Stimulated activated effector memory CD8-positive, alpha-beta T cell treated with anti-CD3 and anti-CD28 coated beads, Interleukin-12 subunit alpha, Interleukin-12 subunit beta, amount 100 ng/mL, for 72 hours (primary cell): ENCODE measurements at regions not wholly inside any gene's neighbourhood (a gene's known extent, or its start where the extent isn't known, plus 50 kb on each side); places are given as distances from the start of the nearest gene placed in this dataset.

Experiments
- ATAC-seq: fragments of 150-1000 bp; cut with Tn5 transposase; 2 replicates; pipeline ENCODE4 v1.10.0; 2021
- DNase-seq, 2 donors: peaks; one replicate each; pipeline ENCODE4 v3.0.0; 2021 to 2022; ENCODE audit warnings: low spot score in 2 of 2
- H3K27ac Mint-ChIP-seq: one replicate; pipeline ENCODE4 v1.8.0; 2022; ENCODE audit warnings: mild to moderate bottlenecking, mixed read lengths
- H3K36me3 Mint-ChIP-seq: one replicate; pipeline ENCODE4 v1.8.0; 2022; ENCODE audit warnings: mild to moderate bottlenecking, mixed read lengths
- H3K4me1 Mint-ChIP-seq: one replicate; pipeline ENCODE4 v1.8.0; 2022; ENCODE audit warnings: mixed read lengths
- H3K4me3 Mint-ChIP-seq: one replicate; pipeline ENCODE4 v1.8.0; 2022; ENCODE audit warnings: mild to moderate bottlenecking, mixed read lengths
- H3K9me3 Mint-ChIP-seq: one replicate; pipeline ENCODE4 v1.8.0; 2022; ENCODE audit warnings: mixed read lengths

DNA sequence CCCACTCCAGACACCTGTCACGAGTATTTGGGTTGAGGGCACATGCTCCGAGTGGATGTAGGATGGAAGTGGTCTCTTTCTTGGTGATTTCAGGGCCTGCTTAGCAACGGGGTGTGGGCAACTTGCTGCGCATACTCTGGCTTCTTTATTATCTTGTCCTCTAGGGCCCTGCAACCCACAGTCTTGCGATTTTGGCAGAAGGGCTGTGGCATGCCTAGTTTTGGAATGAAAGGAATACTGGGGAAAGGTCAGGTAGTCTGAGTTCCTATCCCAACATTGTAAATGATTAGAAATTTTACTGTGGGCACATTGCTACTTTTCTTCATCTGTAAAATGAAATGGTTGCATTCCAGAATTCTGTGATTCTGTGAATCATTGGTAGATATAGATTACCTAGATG lies 74.3 kb downstream of the ACTBL2 start:
- Mint-ChIP-seq H3K36me3 (no peaks in the 10 kb centered on the region), H3K27ac (no peak overlapping the region), H3K4me3 (no peak overlapping the region), H3K9me3 (no peaks in the 10 kb centered on the region), H3K4me1 (no peaks in the 10 kb centered on the region)
- no peak for DNase-seq
- ATAC-seq: no peak

DNA sequence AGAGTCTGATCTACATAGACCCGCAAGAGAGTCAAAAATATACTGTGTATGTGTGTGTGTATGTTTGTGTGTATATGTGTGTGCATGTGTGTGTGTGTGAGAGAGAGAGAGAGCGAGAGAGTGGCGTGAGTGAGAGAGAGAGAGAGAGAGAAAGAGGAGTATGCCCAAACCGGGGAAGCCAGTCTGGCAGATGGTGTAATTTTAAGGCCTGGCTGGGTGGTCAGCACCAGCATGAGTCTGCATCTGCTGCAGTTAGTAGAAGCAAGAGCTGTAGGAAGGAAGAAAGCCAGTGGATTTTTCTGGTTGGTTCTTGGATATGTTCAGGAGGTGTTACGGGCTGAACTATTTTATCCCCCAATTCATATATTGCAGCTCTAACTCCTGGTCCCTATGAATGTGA lies 75.2 kb downstream of the ACTBL2 start:
- H3K4me1 Mint-ChIP-seq: no peaks in the 10 kb centered on the region
- no peaks in the 10 kb centered on the region for H3K9me3 Mint-ChIP-seq
- no peak for ATAC-seq
- DNase-seq: no peak
- no peaks in the 10 kb centered on the region for H3K36me3 Mint-ChIP-seq
- H3K4me3 Mint-ChIP-seq: no peak overlapping the region
- no peak overlapping the region for H3K27ac Mint-ChIP-seq

DNA sequence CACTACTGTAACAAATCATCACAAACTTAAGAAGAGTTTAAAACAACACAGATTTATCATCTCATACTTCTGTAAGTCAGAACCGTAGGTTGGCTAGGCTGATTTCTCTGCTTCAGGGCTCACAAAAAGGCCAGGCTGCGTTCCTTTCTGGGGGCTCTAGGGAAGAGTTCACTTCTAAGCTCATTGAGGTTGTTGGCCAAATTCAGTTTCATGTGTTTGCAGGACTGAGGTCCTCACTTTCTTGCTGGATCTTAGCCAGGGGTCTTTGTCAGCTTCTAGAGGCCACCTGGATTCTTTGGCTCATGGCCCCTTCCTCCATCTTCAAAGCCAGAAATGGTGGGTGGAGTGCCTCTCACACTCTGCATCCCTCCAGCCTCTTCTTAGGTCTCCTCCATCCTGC lies 76.0 kb downstream of the ACTBL2 start:
- no peaks in the 10 kb centered on the region for H3K4me1 Mint-ChIP-seq
- no peak overlapping the region for H3K27ac Mint-ChIP-seq
- no peaks in the 10 kb centered on the region for H3K36me3 Mint-ChIP-seq
- peak; percentile 13 for ATAC-seq
- no peak for DNase-seq
- H3K4me3 Mint-ChIP-seq: no peak overlapping the region
- no peaks in the 10 kb centered on the region for H3K9me3 Mint-ChIP-seq

GRCh38 chr5:57405984-57406383 lies 76.6 kb downstream of the ACTBL2 start:
- Mint-ChIP-seq H3K27ac (no peak overlapping the region), H3K9me3 (no peaks in the 10 kb centered on the region), H3K4me1 (no peaks in the 10 kb centered on the region), H3K36me3 (no peaks in the 10 kb centered on the region), H3K4me3 (no peak overlapping the region)
- ATAC-seq: no peak
- DNase-seq: no peak

- no peak for DNase-seq
- H3K27ac Mint-ChIP-seq: no peak overlapping the region
- H3K9me3 Mint-ChIP-seq: peaks cover 4% of the 10 kb centered on the region
- no peaks in the 10 kb centered on the region for H3K36me3 Mint-ChIP-seq
- ATAC-seq: no peak
- H3K4me1 Mint-ChIP-seq: no peaks in the 10 kb centered on the region
- no peak overlapping the region for H3K4me3 Mint-ChIP-seq
Observed at GRCh38 chr5:57402761-57403160, 79.8 kb downstream of the ACTBL2 start.

DNA sequence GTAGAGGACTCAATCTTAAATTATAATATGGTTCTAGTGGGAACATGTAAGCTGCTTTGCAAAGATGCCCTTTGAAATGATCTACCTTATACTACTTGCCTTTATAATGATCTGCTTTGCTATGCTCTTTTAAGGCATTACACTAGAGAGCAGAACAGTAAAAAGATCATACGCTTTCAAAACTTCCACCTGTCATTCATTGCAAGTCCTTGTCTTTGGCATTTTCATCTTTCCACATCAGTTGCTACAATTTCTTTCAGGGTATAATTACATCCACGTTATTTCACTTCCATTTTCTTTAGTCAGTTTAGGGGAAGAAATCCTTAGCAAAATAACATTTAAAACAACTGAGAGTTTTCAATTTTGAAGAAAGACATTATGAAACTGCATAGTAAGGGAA lies 80.3 kb downstream of the ACTBL2 start:
- ATAC-seq: no peak
- Mint-ChIP-seq H3K27ac (no peak overlapping the region), H3K4me1 (no peaks in the 10 kb centered on the region), H3K9me3 (peaks cover 4% of the 10 kb centered on the region), H3K4me3 (no peak overlapping the region), H3K36me3 (no peaks in the 10 kb centered on the region)
- no peak for DNase-seq

- ATAC-seq (no peak), DNase-seq (no peak)
- Mint-ChIP-seq H3K27ac (no peak overlapping the region), H3K4me3 (no peak overlapping the region), H3K4me1 (no peaks in the 10 kb centered on the region), H3K9me3 (peaks cover 4% of the 10 kb centered on the region), H3K36me3 (no peaks in the 10 kb centered on the region)
Observed at GRCh38 chr5:57398413-57399093, 84.1 kb downstream of the ACTBL2 start.

GRCh38 chr5:57396701-57397100 lies 85.9 kb downstream of the ACTBL2 start:
- Mint-ChIP-seq H3K27ac (no peak overlapping the region), H3K4me3 (no peak overlapping the region), H3K9me3 (peaks cover 4% of the 10 kb centered on the region), H3K36me3 (no peaks in the 10 kb centered on the region), H3K4me1 (no peaks in the 10 kb centered on the region)
- ATAC-seq (no peak), DNase-seq (no peak)

DNA sequence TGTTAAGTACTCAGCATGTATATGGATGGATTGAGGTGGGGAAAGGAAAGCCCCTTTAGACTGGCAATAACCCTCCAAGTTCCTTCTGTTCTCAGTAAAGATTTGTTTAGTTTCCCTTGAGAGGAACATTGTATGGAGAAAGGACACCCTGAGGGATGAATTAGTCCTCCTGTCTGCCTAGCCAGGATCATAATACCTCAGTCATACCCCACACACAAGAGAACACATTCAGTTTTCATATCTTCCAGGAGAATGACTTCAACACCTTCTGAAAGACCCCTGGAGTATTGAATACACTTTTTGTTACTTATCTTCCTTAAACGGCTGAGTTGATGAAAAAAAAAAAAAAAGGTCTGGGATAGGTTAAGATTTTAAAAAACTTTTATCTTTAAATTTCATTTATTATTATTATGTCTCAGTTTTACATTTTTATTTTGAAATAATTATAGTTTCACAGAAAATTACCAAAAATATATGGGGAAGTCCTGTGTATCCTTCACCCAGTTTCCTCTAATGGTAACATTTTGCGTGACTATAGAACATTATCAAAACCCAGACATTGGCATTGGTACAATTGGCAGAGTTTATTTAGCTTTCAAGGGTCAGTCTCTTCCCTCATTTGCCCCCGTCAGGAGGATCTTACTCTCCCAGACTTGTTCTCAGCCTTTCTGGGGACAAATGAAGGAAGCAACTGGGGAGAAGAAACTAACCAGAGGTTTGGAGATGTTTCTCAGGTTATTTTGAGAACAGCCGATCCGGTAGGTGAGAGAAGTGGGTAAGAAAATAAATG lies 88.0 kb downstream of the ACTBL2 start:
- Mint-ChIP-seq H3K4me1 (no peaks in the 10 kb centered on the region), H3K4me3 (no peak overlapping the region), H3K27ac (no peak overlapping the region), H3K36me3 (no peaks in the 10 kb centered on the region), H3K9me3 (peaks cover under 1% of the 10 kb centered on the region)
- ATAC-seq (no peak), DNase-seq (no peak)

DNA sequence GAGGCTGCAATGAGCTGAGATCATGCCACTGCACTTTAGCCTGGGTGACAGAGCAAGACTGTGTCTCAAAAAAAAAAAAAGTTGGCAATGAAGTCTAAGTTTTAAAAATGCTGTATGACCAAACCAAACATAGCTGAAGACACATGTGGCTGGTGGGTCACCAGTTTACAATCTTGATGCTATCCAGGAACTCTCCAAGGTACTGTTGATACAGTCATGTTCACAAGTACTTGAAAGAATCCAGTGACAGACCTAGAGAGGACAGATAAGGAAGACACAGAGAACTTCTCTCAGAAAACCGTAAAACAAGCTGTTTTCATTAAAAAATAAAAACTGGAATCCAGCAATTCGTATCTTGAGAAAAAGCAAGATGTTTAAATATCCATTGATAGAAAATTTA lies 95.7 kb downstream of the ACTBL2 start:
- H3K4me1 Mint-ChIP-seq: no peaks in the 10 kb centered on the region
- no peak for ATAC-seq
- H3K27ac Mint-ChIP-seq: no peak overlapping the region
- H3K36me3 Mint-ChIP-seq: no peaks in the 10 kb centered on the region
- no peak overlapping the region for H3K4me3 Mint-ChIP-seq
- DNase-seq: no peak
- no peaks in the 10 kb centered on the region for H3K9me3 Mint-ChIP-seq

- Mint-ChIP-seq H3K4me1 (no peaks in the 10 kb centered on the region), H3K4me3 (no peak overlapping the region), H3K36me3 (no peaks in the 10 kb centered on the region), H3K27ac (no peak overlapping the region), H3K9me3 (no peaks in the 10 kb centered on the region)
- DNase-seq: no peak
- ATAC-seq: peak; percentile 82
Observed at GRCh38 chr5:57383093-57383861, 99.3 kb downstream of the ACTBL2 start.

- no peak overlapping the region for H3K4me3 Mint-ChIP-seq
- DNase-seq: no peak
- no peak overlapping the region for H3K27ac Mint-ChIP-seq
Observed at GRCh38 chr5:57382655-57383054, 100.0 kb downstream of the ACTBL2 start.

DNA sequence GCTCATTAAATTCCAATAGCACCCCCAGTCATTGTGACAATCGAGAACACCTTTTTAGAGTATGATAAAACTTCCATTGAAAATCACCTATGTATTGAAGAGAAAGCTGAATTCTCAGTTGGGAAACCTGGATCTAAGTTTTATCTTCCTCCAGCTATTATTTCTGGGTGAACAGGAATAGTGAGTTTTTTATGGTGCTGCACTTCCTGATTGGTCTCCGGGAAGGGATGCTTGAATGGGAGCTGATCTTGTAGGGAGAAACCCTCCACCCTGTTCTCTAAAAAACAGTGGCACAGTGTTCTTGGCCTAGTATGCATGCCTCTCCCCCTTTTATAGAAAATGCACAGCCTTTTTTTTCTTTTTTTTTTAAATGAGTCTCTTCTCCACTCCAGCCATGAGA lies 112.2 kb downstream of the ACTBL2 start:
- no peaks in the 10 kb centered on the region for H3K4me1 Mint-ChIP-seq
- no peaks in the 10 kb centered on the region for H3K36me3 Mint-ChIP-seq
- H3K27ac Mint-ChIP-seq: no peak overlapping the region
- DNase-seq (no peak), ATAC-seq (no peak)
- no peak overlapping the region for H3K4me3 Mint-ChIP-seq
- no peaks in the 10 kb centered on the region for H3K9me3 Mint-ChIP-seq

More at GRCh38 chr5:57382655-57383054, 100.0 kb downstream of the ACTBL2 start:
- H3K9me3 Mint-ChIP-seq: no peaks in the 10 kb centered on the region
- no peak for ATAC-seq
- no peaks in the 10 kb centered on the region for H3K4me1 Mint-ChIP-seq
- H3K36me3 Mint-ChIP-seq: no peaks in the 10 kb centered on the region

DNA sequence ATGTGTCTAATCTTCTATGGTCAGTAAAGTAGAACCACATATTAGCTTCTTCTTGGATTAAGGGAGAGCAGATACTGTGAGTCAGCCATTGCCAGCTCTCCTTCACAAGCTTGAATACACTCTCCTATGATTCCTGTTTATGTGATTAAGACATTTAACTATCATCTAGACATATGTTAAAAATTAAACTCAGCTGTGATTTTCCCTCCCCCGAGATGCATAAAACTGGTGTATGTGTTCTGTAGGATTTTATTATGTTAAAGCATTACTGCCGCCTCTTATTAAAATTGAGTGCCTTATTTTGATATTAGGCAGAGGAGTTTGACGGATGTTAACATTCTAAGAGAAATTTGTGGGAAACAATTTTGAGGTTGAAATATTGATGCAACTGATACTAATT lies 114.6 kb downstream of the ACTBL2 start:
- H3K9me3 Mint-ChIP-seq: no peaks in the 10 kb centered on the region
- H3K4me1 Mint-ChIP-seq: no peaks in the 10 kb centered on the region
- no peak for DNase-seq
- no peaks in the 10 kb centered on the region for H3K36me3 Mint-ChIP-seq
- no peak overlapping the region for H3K27ac Mint-ChIP-seq
- H3K4me3 Mint-ChIP-seq: no peak overlapping the region
- no peak for ATAC-seq

- Mint-ChIP-seq H3K4me1 (no peaks in the 10 kb centered on the region), H3K27ac (no peak overlapping the region), H3K36me3 (no peaks in the 10 kb centered on the region), H3K4me3 (no peak overlapping the region), H3K9me3 (no peaks in the 10 kb centered on the region)
- DNase-seq (no peak), ATAC-seq (no peak)
Observed at GRCh38 chr5:57366744-57367143, 115.9 kb downstream of the ACTBL2 start.

DNA sequence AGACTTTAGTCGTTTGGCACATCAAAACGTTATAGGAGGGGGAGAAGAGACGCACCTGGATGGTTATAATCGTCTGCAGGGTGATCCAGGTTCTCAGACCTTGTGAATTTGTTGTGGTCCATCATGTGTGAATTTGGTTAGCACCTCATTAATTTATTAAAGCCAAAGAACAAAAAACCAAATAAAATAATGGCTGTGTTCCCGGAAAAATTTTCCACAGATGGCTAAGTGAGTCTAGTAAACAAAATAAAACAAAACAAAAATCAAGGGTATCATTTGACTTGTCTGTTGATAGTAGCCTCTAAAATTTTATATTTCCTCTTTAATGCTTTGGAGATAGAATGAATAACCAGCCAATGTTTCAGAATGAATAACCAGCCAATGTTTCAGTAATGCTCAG lies 119.7 kb downstream of the ACTBL2 start:
- no peak overlapping the region for H3K27ac Mint-ChIP-seq
- no peaks in the 10 kb centered on the region for H3K4me1 Mint-ChIP-seq
- DNase-seq: no peak
- no peak for ATAC-seq
- no peaks in the 10 kb centered on the region for H3K9me3 Mint-ChIP-seq
- no peak overlapping the region for H3K4me3 Mint-ChIP-seq
- H3K36me3 Mint-ChIP-seq: no peaks in the 10 kb centered on the region
